Spleen (tissue), 11 donors: ENCODE measurements at regions not wholly inside any gene's neighbourhood (a gene's known extent, or its start where the extent isn't known, plus 50 kb on each side); places are given as distances from the start of the nearest gene placed in this dataset.

Experiments used
- DNase-seq: peaks from one replicate; pipeline ENCODE4 v3.0.0-alpha.2; 2020
- H3K27ac ChIP-seq, 8 donors: fragments of 200-600 bp; sonication (generic) in 7 of 8; 1 replicate in 4 of 8; 2 replicates in 4 of 8; pipeline versions ENCODE4 v1.5.0 to v1.8.0; 2016 to 2021; ENCODE audit warnings: inconsistent platforms in 4 of 8, mild to moderate bottlenecking in 4 of 8, moderate library complexity in 1 of 8
- H3K27me3 ChIP-seq, 7 donors: fragments of 200-600 bp; sonication (generic) in 6 of 7; replicated peaks in 1 of 7; 1 replicate in 4 of 7; 2 replicates in 3 of 7; pipeline versions ENCODE4 v1.5.0 to v1.8.0; 2016 to 2021; ENCODE audit warnings: inconsistent platforms in 3 of 7, mild to moderate bottlenecking in 1 of 7
- H3K36me3 ChIP-seq, 6 donors: fragments of 200-600 bp; sonication (generic) in 5 of 6; 1 replicate in 4 of 6; 2 replicates in 2 of 6; pipeline versions ENCODE4 v1.5.0 to v1.8.0; 2016 to 2021; ENCODE audit warnings: inconsistent platforms in 2 of 6
- H3K4me1 ChIP-seq, 6 donors: fragments of 200-600 bp; sonication (generic) in 5 of 6; 1 replicate in 3 of 6; 2 replicates in 3 of 6; pipeline versions ENCODE4 v1.5.0 to v1.8.0; 2016 to 2021; ENCODE audit warnings: inconsistent platforms in 3 of 6
- H3K4me3 ChIP-seq, 8 donors: fragments of 200-600 bp; sonication (generic) in 7 of 8; 1 replicate in 4 of 8; 2 replicates in 4 of 8; pipeline versions ENCODE4 v1.5.0 to v1.8.0; 2016 to 2021; ENCODE audit warnings: inconsistent platforms in 4 of 8, mild to moderate bottlenecking in 4 of 8, moderate library complexity in 2 of 8
- H3K9me3 ChIP-seq, 8 donors: fragments of 200-600 bp; sonication (generic) in 7 of 8; 1 replicate in 4 of 8; 2 replicates in 4 of 8; pipeline versions ENCODE4 v1.5.0 to v1.8.0; 2016 to 2021; ENCODE audit warnings: inconsistent platforms in 4 of 8
- CTCF ChIP-seq, 11 experiments: fragments of 200-600 bp in 7 of 11; fragments of 450-650 bp in 4 of 11; sonication (generic) in 4 of 11; IDR thresholded peaks in 8 of 11; conservative IDR thresholded peaks in 3 of 11; 1 replicate in 7 of 11; 2 replicates in 4 of 11; pipeline versions ENCODE4 v1.4.0 to v1.8.0; 2016 to 2021; ENCODE audit warnings: antibody characterized with exemption in 11 of 11, inconsistent platforms in 4 of 11, mild to moderate bottlenecking in 1 of 11
- POLR2A ChIP-seq, 3 donors: fragments of 450-650 bp; IDR thresholded peaks; one replicate each; pipeline ENCODE4 v1.5.1; 2017; ENCODE audit warnings: antibody characterized with exemption in 3 of 3, mild to moderate bottlenecking in 1 of 3
- POLR2AphosphoS5 ChIP-seq, 3 donors: sonication (generic); formaldehyde crosslinking; IDR thresholded peaks; one replicate each; pipeline ENCODE4 v1.5.1; 2017; ENCODE audit warnings: antibody characterized with exemption in 3 of 3
- WGBS, 5 donors: extraction: QIAGEN DNeasy Blood & Tissue Kit in 3 of 5; methylation state at CpG; one replicate each; pipeline versions ENCODE4 v1.1.5 to v1.1.7; 2013 to 2018; 5-methylcytosine and 5-hydroxymethylcytosine counted together
- intact Hi-C: fragments of 100-400 bp; cut with DNase I; formaldehyde crosslinking; loops from one replicate; pipeline ENCODE4 v1.15.0; 2023; ENCODE audit warnings: low total_unique reads
- donor health status: healthy with polysubstance abuse.
- donor health status: DM: no; HTN: no; CAD: no; lungs with moderate emphysema.
- donor health status: DM: no; HTN: no; CAD: no.
- donor health status: Bipolar disorder and iron deficiency.
- donor health status: healthy.
- donor health status: DM: no; HTN: no; CAD: no.
- donor health status: DM: yes; HTN: yes; CAD: no.

GRCh38 chr11:70734379-70734778 lies 336.1 kb downstream of the CTTN start:
- DNase-seq = peak; percentile 55
- H3K4me1 ChIP-seq = no peaks in the 10 kb centered on the region
- no peak overlapping the region for H3K4me3 ChIP-seq
- H3K27ac ChIP-seq = no peak overlapping the region
- intact Hi-C loops = no loop called here
- H3K9me3 ChIP-seq = no peaks in the 10 kb centered on the region
- no peaks in the 10 kb centered on the region for H3K36me3 ChIP-seq
- 85 to 100% (median 93%) methylated on average over 5 to 8 of the region's 8 CpGs for WGBS, 5 donors
- TF ChIP-seq CTCF (IDR thresholded peaks at IDR 0.05 in 8 of 11, conservative IDR thresholded peaks at IDR 0.05 in 3 of 11) = no peak
- no peak for TF ChIP-seq POLR2A (IDR thresholded peaks at IDR 0.05)
- TF ChIP-seq POLR2AphosphoS5 (IDR thresholded peaks at IDR 0.05) = no peak
- H3K27me3 ChIP-seq = peaks cover 0 to 13% (median 0%) of the 10 kb centered on the region in 7 donors

- no peak for DNase-seq
- intact Hi-C loops = no loop called here
- no peak for TF ChIP-seq POLR2AphosphoS5 (IDR thresholded peaks at IDR 0.05)
- TF ChIP-seq CTCF (IDR thresholded peaks at IDR 0.05 in 8 of 11, conservative IDR thresholded peaks at IDR 0.05 in 3 of 11) = no peak
- TF ChIP-seq POLR2A (IDR thresholded peaks at IDR 0.05) = no peak
- H3K27ac ChIP-seq = no peak overlapping the region
- WGBS, 5 donors = 79 to 92% (median 90%) methylated on average over 9 to 15 of the region's 15 CpGs
- no peaks in the 10 kb centered on the region for H3K36me3 ChIP-seq
- H3K4me1 ChIP-seq = no peaks in the 10 kb centered on the region
- H3K4me3 ChIP-seq = no peak overlapping the region
- no peaks in the 10 kb centered on the region for H3K9me3 ChIP-seq
- H3K27me3 ChIP-seq = peaks cover 0 to 13% (median 0%) of the 10 kb centered on the region in 7 donors
Measured at GRCh38 chr11:70734911-70735310, 336.6 kb downstream of the CTTN start.

- Histone ChIP-seq H3K27ac (no peak overlapping the region), H3K27me3 (peaks cover 0 to 13% (median 0%) of the 10 kb centered on the region in 7 donors), H3K9me3 (no peaks in the 10 kb centered on the region), H3K36me3 (no peaks in the 10 kb centered on the region), H3K4me1 (no peaks in the 10 kb centered on the region), H3K4me3 (no peak overlapping the region)
- TF ChIP-seq CTCF (IDR thresholded peaks at IDR 0.05 in 8 of 11, conservative IDR thresholded peaks at IDR 0.05 in 3 of 11) (no peak), POLR2AphosphoS5 (IDR thresholded peaks at IDR 0.05) (no peak), POLR2A (IDR thresholded peaks at IDR 0.05) (no peak)
- no peak for DNase-seq
- 72 to 88% (median 84%) methylated on average over 7 of the region's 7 CpGs for WGBS, 5 donors
- intact Hi-C loops = no loop called here
Measured at GRCh38 chr11:70735976-70736375, 337.6 kb downstream of the CTTN start.

GRCh38 chr11:70736461-70736860 lies 338.1 kb downstream of the CTTN start:
- 76 to 92% (median 79%) methylated on average over 9 of the region's 9 CpGs for WGBS, 5 donors
- intact Hi-C loops = no loop called here
- peaks cover 0 to 15% (median 0%) of the 10 kb centered on the region in 7 donors for H3K27me3 ChIP-seq
- no peaks in the 10 kb centered on the region for H3K36me3 ChIP-seq
- DNase-seq = no peak
- no peaks in the 10 kb centered on the region for H3K4me1 ChIP-seq
- no peak overlapping the region for H3K4me3 ChIP-seq
- no peaks in the 10 kb centered on the region for H3K9me3 ChIP-seq
- H3K27ac ChIP-seq = no peak overlapping the region
- TF ChIP-seq POLR2AphosphoS5 (IDR thresholded peaks at IDR 0.05) (no peak), POLR2A (IDR thresholded peaks at IDR 0.05) (no peak), CTCF (IDR thresholded peaks at IDR 0.05 in 8 of 11, conservative IDR thresholded peaks at IDR 0.05 in 3 of 11) (no peak)
